ENCODE measurements at regions not wholly inside any gene's neighbourhood (a gene's known extent, or its start where the extent isn't known, plus 50 kb on each side); places are given as distances from the start of the nearest gene placed in this dataset.

DNA sequence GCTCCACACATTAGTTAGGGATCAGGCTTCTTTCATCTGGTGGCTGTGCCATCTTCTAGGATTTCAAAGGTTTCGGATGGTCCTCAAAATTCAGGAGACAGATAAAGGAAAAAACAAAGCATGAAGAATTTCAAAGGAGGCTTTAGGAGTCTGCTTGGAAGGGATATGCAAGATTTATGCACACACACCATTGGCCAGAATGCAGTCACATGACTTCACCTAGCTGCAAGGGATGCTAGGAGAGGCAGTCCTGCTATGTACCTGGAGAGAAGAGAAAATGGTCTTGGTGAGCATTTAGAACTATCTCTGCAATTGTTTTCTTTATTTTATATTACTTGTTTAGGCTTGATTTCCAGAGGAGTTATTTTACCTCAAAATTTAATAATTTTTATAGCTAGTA, 174.6 kb downstream of the PCTP start:
- Histone ChIP-seq H3K9me2 (ENCODE audit: insufficient read depth, low read length) (no peaks in the 10 kb centered on the region), H3K27ac (ENCODE audit: low read length) (no peak overlapping the region), H3K36me3 (ENCODE audit: insufficient read depth, low read length) (no peaks in the 10 kb centered on the region), H4K20me1 (ENCODE audit: insufficient read depth) (no peaks in the 10 kb centered on the region), H3F3A (ENCODE audit: insufficient read depth, low read length, poor library complexity, severe bottlenecking) (no peaks in the 10 kb centered on the region), H2AFZ (ENCODE audit: low read depth, low read length) (no peak overlapping the region), H3K9ac (ENCODE audit: low read length) (no peak overlapping the region), H3K4me2 (ENCODE audit: low read length) (no peak overlapping the region), H3K27me3 (ENCODE audit: insufficient read depth, low read depth, low read length) (no peaks in the 10 kb centered on the region), H3K4me3 (ENCODE audit: low read length) (no peak overlapping the region), H3K9me3 (ENCODE audit: low read length) (no peaks in the 10 kb centered on the region), H3K79me2 (replicated peaks; ENCODE audit: insufficient read depth, low read length) (no peaks in the 10 kb centered on the region)
- TF ChIP-seq POLR2AphosphoS5 (IDR thresholded peaks at IDR 0.05), result no peak
- no peak for TF ChIP-seq RAD21 (conservative IDR thresholded peaks at IDR 0.05)
- no peak for TF ChIP-seq EZH2 (IDR thresholded peaks at IDR 0.05; ENCODE audit: borderline replicate concordance, insufficient read depth, low read length, poor library complexity, severe bottlenecking)

DNA sequence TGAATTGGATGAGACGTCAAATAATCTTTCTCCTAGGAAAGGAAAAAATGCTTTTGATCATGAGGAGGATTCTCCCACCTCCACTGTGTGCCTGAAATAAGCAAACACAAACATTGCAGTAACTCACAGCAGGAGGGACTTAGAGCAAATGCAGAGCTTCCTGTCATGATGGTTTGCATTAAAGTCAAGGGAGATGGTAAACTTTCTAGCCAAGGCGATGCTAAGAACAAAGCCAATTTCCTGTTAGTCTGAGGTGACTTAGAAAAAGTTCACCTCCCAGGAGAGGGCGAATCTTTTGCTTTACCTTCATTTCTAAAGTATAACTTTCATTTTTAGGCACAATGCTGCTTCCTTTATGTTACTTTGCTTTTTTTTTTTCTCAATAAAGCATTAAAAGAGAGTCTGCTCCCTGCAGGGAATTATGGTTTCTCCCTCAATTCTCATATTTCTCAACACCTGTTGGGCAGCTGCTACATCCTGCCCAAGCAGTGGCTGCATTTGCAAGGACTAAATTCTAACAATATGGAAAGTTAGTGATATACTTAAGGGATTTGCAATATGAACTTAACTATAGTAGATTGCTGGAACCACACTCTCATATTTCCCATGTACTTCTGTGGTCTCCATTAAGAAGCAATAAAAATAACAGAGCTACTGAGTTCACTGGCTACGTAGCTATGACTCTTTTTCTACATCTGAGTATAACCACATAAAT, 175.6 kb downstream of the PCTP start:
- no peak for TF ChIP-seq SMC3 (conservative IDR thresholded peaks at IDR 0.05; ENCODE audit: poor library complexity)
- TF ChIP-seq, protein P1, sequence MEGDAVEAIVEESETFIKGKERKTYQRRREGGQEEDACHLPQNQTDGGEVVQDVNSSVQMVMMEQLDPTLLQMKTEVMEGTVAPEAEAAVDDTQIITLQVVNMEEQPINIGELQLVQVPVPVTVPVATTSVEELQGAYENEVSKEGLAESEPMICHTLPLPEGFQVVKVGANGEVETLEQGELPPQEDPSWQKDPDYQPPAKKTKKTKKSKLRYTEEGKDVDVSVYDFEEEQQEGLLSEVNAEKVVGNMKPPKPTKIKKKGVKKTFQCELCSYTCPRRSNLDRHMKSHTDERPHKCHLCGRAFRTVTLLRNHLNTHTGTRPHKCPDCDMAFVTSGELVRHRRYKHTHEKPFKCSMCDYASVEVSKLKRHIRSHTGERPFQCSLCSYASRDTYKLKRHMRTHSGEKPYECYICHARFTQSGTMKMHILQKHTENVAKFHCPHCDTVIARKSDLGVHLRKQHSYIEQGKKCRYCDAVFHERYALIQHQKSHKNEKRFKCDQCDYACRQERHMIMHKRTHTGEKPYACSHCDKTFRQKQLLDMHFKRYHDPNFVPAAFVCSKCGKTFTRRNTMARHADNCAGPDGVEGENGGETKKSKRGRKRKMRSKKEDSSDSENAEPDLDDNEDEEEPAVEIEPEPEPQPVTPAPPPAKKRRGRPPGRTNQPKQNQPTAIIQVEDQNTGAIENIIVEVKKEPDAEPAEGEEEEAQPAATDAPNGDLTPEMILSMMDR (IDR thresholded peaks at IDR 0.05; ENCODE audit: poor library complexity, severe bottlenecking), result no peak
- TF ChIP-seq TAF1 (IDR thresholded peaks at IDR 0.05; ENCODE audit: low read depth), result no peak
- no peak for TF ChIP-seq POLR2AphosphoS5 (IDR thresholded peaks at IDR 0.05)
- TF ChIP-seq EZH2 (IDR thresholded peaks at IDR 0.05; ENCODE audit: borderline replicate concordance, insufficient read depth, low read length, poor library complexity, severe bottlenecking), result no peak
- no peak for TF ChIP-seq EP300 (conservative IDR thresholded peaks at IDR 0.05; ENCODE audit: poor library complexity, severe bottlenecking)
- TF ChIP-seq, protein P2, sequence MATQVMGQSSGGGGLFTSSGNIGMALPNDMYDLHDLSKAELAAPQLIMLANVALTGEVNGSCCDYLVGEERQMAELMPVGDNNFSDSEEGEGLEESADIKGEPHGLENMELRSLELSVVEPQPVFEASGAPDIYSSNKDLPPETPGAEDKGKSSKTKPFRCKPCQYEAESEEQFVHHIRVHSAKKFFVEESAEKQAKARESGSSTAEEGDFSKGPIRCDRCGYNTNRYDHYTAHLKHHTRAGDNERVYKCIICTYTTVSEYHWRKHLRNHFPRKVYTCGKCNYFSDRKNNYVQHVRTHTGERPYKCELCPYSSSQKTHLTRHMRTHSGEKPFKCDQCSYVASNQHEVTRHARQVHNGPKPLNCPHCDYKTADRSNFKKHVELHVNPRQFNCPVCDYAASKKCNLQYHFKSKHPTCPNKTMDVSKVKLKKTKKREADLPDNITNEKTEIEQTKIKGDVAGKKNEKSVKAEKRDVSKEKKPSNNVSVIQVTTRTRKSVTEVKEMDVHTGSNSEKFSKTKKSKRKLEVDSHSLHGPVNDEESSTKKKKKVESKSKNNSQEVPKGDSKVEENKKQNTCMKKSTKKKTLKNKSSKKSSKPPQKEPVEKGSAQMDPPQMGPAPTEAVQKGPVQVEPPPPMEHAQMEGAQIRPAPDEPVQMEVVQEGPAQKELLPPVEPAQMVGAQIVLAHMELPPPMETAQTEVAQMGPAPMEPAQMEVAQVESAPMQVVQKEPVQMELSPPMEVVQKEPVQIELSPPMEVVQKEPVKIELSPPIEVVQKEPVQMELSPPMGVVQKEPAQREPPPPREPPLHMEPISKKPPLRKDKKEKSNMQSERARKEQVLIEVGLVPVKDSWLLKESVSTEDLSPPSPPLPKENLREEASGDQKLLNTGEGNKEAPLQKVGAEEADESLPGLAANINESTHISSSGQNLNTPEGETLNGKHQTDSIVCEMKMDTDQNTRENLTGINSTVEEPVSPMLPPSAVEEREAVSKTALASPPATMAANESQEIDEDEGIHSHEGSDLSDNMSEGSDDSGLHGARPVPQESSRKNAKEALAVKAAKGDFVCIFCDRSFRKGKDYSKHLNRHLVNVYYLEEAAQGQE (IDR thresholded peaks at IDR 0.05; ENCODE audit: borderline replicate concordance), result no peak
- no peak for TF ChIP-seq MXI1 (conservative IDR thresholded peaks at IDR 0.05; ENCODE audit: poor library complexity, severe bottlenecking)
- TF ChIP-seq RAD21 (conservative IDR thresholded peaks at IDR 0.05), result no peak
- H3K9me2 ChIP-seq (ENCODE audit: insufficient read depth, low read length), result no peaks in the 10 kb centered on the region
- no peaks in the 10 kb centered on the region for H3F3A ChIP-seq (ENCODE audit: insufficient read depth, low read length, poor library complexity, severe bottlenecking)
- no peak overlapping the region for H3K4me2 ChIP-seq (ENCODE audit: low read length)
- no peak overlapping the region for H3K4me3 ChIP-seq (ENCODE audit: low read length)
- no peaks in the 10 kb centered on the region for H3K36me3 ChIP-seq (ENCODE audit: insufficient read depth, low read length)
- no peak overlapping the region for H3K27ac ChIP-seq (ENCODE audit: low read length)
- H3K79me2 ChIP-seq (replicated peaks; ENCODE audit: insufficient read depth, low read length), result no peaks in the 10 kb centered on the region
- H3K9ac ChIP-seq (ENCODE audit: low read length), result no peak overlapping the region
- H3K27me3 ChIP-seq (ENCODE audit: insufficient read depth, low read depth, low read length), result no peaks in the 10 kb centered on the region
- no peaks in the 10 kb centered on the region for H3K9me3 ChIP-seq (ENCODE audit: low read length)
- H4K20me1 ChIP-seq (ENCODE audit: insufficient read depth), result no peaks in the 10 kb centered on the region
- H2AFZ ChIP-seq (ENCODE audit: low read depth, low read length), result no peak overlapping the region
